Astrocyte of the cerebellum (primary cell): ENCODE measurements at regions not wholly inside any gene's neighbourhood (a gene's known extent, or its start where the extent isn't known, plus 50 kb on each side); places are given as distances from the start of the nearest gene placed in this dataset.

Experiments used
- DNase-seq: peaks from one replicate; pipeline ENCODE4 v3.0.0-alpha.2; 2011; ENCODE audit warnings: low read depth
- H3K4me3 ChIP-seq: 2 replicates; pipeline ENCODE4 v1.5.1; 2011; ENCODE audit warnings: mild to moderate bottlenecking, low read depth, low read length, moderate library complexity
- CTCF ChIP-seq: IDR thresholded peaks from 2 replicates; pipeline ENCODE4 v1.5.1; 2012; ENCODE audit warnings: low read length, low read depth, moderate library complexity, mild to moderate bottlenecking; ENCODE audit errors: missing control alignments
- in situ Hi-C: cut with HindIII; loops from 2 replicates; pipeline ENCODE4 v1.10.0; 2017; ENCODE audit warnings: low sequenced_read_pairs

GRCh38 chr10:126732868-126733267, 62.4 kb upstream of the C10orf90 start:
- no peak for DNase-seq
- no peak for TF ChIP-seq CTCF
- in situ Hi-C loops, result no loop called here
- H3K4me3 ChIP-seq, result no peak overlapping the region

- no peak for TF ChIP-seq CTCF
- DNase-seq, result no peak
- in situ Hi-C loops, result no loop called here
Measured at GRCh38 chr10:126734015-126734414, 63.5 kb upstream of the C10orf90 start.

GRCh38 chr10:126734967-126735366, 64.5 kb upstream of the C10orf90 start:
- no peak for DNase-seq
- no peak for TF ChIP-seq CTCF
- H3K4me3 ChIP-seq, result no peak overlapping the region
- in situ Hi-C loops, result no loop called here

More at GRCh38 chr10:126734015-126734414, 63.5 kb upstream of the C10orf90 start:
- no peak overlapping the region for H3K4me3 ChIP-seq

GRCh38 chr10:126736142-126736541, 65.6 kb upstream of the C10orf90 start:
- no peak overlapping the region for H3K4me3 ChIP-seq
- no peak for TF ChIP-seq CTCF
- in situ Hi-C loops, result no loop called here
- DNase-seq, result no peak

GRCh38 chr10:126736727-126737126, 66.2 kb upstream of the C10orf90 start:
- no peak for TF ChIP-seq CTCF
- no peak overlapping the region for H3K4me3 ChIP-seq
- in situ Hi-C loops, result no loop called here
- DNase-seq, result no peak

GRCh38 chr10:126738001-126738400, 67.5 kb upstream of the C10orf90 start:
- TF ChIP-seq CTCF, result no peak
- H3K4me3 ChIP-seq, result no peak overlapping the region
- DNase-seq, result no peak
- in situ Hi-C loops, result no loop called here

DNA sequence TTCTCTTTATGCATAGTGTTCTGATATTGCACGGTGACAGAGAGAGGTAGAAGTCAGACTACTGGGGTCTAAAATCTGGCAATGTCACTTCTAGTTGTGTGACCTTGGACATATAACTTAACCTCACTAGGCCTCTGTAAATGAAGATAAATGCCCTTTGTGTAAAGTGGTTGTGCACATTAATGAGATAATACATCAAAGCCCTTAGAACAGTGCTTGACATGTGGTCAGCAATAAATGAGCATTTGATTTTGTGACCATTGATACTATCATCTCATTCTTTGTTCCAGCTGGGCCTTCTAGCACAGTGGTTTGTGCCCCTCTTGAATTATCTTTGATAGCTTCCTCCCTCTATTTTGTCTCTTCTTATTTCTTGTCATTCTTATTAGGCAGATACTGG, 74.1 kb upstream of the C10orf90 start:
- H3K4me3 ChIP-seq, result no peak overlapping the region
- DNase-seq, result no peak
- no peak for TF ChIP-seq CTCF
- in situ Hi-C loops, result loop anchor here (5.0 kb wide), 1 partner anchor 87 kb away; no protein-coding TSS in a partner anchor
